ENCODE measurements at regions not wholly inside any gene's neighbourhood (a gene's known extent, or its start where the extent isn't known, plus 50 kb on each side); places are given as distances from the start of the nearest gene placed in this dataset.

- no peak for DNase-seq (ENCODE audit: low read depth)
Observed at GRCh38 chr7:156096771-156097538, 284.7 kb upstream of the SHH start.

GRCh38 chr7:156095908-156096539, 283.8 kb upstream of the SHH start:
- no peak for DNase-seq (ENCODE audit: low read depth)

- DNase-seq (ENCODE audit: low read depth): no peak
Observed at GRCh38 chr7:156094350-156095146, 282.3 kb upstream of the SHH start.

- DNase-seq (ENCODE audit: low read depth): no peak
Observed at GRCh38 chr7:156092307-156092706, 280.0 kb upstream of the SHH start.

GRCh38 chr7:156091519-156092080, 279.3 kb upstream of the SHH start:
- DNase-seq (ENCODE audit: low read depth): no peak

GRCh38 chr7:156090988-156091387, 278.7 kb upstream of the SHH start:
- no peak for DNase-seq (ENCODE audit: low read depth)

GRCh38 chr7:156089222-156089621, 277.0 kb upstream of the SHH start:
- DNase-seq (ENCODE audit: low read depth): no peak

- DNase-seq (ENCODE audit: low read depth): no peak
Observed at GRCh38 chr7:156088115-156088514, 275.9 kb upstream of the SHH start.

GRCh38 chr7:156082048-156083040, 270.1 kb upstream of the SHH start:
- DNase-seq (ENCODE audit: low read depth): no peak

GRCh38 chr7:156080596-156080995, 268.3 kb upstream of the SHH start:
- DNase-seq (ENCODE audit: low read depth): no peak

GRCh38 chr7:156080046-156080445, 267.8 kb upstream of the SHH start:
- DNase-seq (ENCODE audit: low read depth): no peak

GRCh38 chr7:156079156-156079555, 266.9 kb upstream of the SHH start:
- no peak for DNase-seq (ENCODE audit: low read depth)

- no peak for DNase-seq (ENCODE audit: low read depth)
Observed at GRCh38 chr7:156074982-156075615, 262.8 kb upstream of the SHH start.

- no peak for DNase-seq (ENCODE audit: low read depth)
Observed at GRCh38 chr7:156074084-156074483, 261.8 kb upstream of the SHH start.

- DNase-seq (ENCODE audit: low read depth): no peak
Observed at GRCh38 chr7:156073366-156074052, 261.2 kb upstream of the SHH start.

GRCh38 chr7:156071612-156072011, 259.3 kb upstream of the SHH start:
- no peak for DNase-seq (ENCODE audit: low read depth)

GRCh38 chr7:156069891-156070290, 257.6 kb upstream of the SHH start:
- DNase-seq (ENCODE audit: low read depth): no peak

GRCh38 chr7:156067156-156067555, 254.9 kb upstream of the SHH start:
- no peak for DNase-seq (ENCODE audit: low read depth)

- no peak for DNase-seq (ENCODE audit: low read depth)
Observed at GRCh38 chr7:156065400-156065799, 253.1 kb upstream of the SHH start.

GRCh38 chr7:156064971-156065386, 252.7 kb upstream of the SHH start:
- DNase-seq (ENCODE audit: low read depth): no peak

Data from stimulated activated CD8-positive, alpha-beta memory T cell treated with anti-CD3 and anti-CD28 coated beads, Interleukin-12 subunit alpha, Interleukin-12 subunit beta, amount 100 ng/mL, for 1 hour (primary cell).